DOHH2 (cell line): ENCODE measurements at regions not wholly inside any gene's neighbourhood (a gene's known extent, or its start where the extent isn't known, plus 50 kb on each side); places are given as distances from the start of the nearest gene placed in this dataset.

Experiments
- CTCF ChIP-seq: fragments of 200-600 bp; sonication (generic); IDR thresholded peaks from one replicate; pipeline ENCODE4 v1.5.1; 2014; ENCODE audit warnings: antibody characterized with exemption, mild to moderate bottlenecking, low read depth, low read length; ENCODE audit not compliant: poor library complexity, severe bottlenecking
- EZH2phosphoT487 ChIP-seq: fragments of 200-600 bp; sonication (generic); IDR thresholded peaks from 2 replicates; pipeline ENCODE4 v1.6.1; 2017; ENCODE audit warnings: borderline replicate concordance, mild to moderate bottlenecking, antibody characterized with exemption, low read length, moderate library complexity, mixed read lengths

- TF ChIP-seq CTCF: no peak
- no peak for TF ChIP-seq EZH2phosphoT487
These were observed 136.4 kb upstream of the PPP1R26 start for GRCh38 chr9:135343136-135343535.
